ENCODE measurements at regions not wholly inside any gene's neighbourhood (a gene's known extent, or its start where the extent isn't known, plus 50 kb on each side); places are given as distances from the start of the nearest gene placed in this dataset.

DNA sequence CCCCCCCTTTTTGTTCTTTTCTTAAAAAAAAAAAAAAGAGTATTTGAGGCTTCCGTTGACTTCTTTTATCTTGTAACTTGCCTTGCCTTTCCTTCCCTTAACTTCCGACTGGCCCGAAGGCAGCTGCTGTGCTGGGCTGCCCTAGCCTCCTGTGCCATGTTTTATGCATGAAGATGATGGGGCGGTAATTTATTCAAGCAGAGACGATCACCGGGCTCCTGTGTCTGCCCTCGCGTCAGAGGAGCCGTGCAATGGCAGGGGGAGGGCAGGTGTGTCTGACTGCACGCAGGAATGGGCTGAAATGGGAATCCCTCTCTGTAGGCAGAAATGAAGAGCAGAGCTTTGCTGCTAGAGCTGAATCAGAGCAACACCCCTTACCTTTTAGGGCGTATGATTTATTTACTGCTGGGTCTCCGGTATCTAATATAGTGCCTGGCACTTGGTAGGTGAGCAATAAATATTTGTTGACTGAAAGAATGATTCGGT is 106.3 kb upstream of the RIPOR2 start:
- no peak for TF ChIP-seq ZNF565 (CRISPR knock-in tag; conservative IDR thresholded peaks at IDR 0.05; ENCODE audit: low read depth)
- no peak for TF ChIP-seq ESRRG (CRISPR knock-in tag; IDR thresholded peaks at IDR 0.05)
- TF ChIP-seq ARNTL (CRISPR knock-in tag; IDR thresholded peaks at IDR 0.05; ENCODE audit: borderline replicate concordance, low read depth), result no peak
- TF ChIP-seq SNAI2 (CRISPR knock-in tag; IDR thresholded peaks at IDR 0.05), result no peak
- no peak for TF ChIP-seq ZFP3 (CRISPR knock-in tag; IDR thresholded peaks at IDR 0.05)
- TF ChIP-seq ZFP30 (CRISPR knock-in tag; IDR thresholded peaks at IDR 0.05), result no peak
- no peak for TF ChIP-seq ZC3H10 (CRISPR knock-in tag; IDR thresholded peaks at IDR 0.05)
- no peak for TF ChIP-seq RARB (CRISPR knock-in tag; IDR thresholded peaks at IDR 0.05)
- TF ChIP-seq, protein P1, sequence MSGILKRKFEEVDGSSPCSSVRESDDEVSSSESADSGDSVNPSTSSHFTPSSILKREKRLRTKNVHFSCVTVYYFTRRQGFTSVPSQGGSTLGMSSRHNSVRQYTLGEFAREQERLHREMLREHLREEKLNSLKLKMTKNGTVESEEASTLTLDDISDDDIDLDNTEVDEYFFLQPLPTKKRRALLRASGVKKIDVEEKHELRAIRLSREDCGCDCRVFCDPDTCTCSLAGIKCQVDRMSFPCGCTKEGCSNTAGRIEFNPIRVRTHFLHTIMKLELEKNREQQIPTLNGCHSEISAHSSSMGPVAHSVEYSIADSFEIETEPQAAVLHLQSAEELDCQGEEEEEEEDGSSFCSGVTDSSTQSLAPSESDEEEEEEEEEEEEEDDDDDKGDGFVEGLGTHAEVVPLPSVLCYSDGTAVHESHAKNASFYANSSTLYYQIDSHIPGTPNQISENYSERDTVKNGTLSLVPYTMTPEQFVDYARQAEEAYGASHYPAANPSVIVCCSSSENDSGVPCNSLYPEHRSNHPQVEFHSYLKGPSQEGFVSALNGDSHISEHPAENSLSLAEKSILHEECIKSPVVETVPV (CRISPR knock-in tag; IDR thresholded peaks at IDR 0.05), result no peak
- TF ChIP-seq, protein P2, sequence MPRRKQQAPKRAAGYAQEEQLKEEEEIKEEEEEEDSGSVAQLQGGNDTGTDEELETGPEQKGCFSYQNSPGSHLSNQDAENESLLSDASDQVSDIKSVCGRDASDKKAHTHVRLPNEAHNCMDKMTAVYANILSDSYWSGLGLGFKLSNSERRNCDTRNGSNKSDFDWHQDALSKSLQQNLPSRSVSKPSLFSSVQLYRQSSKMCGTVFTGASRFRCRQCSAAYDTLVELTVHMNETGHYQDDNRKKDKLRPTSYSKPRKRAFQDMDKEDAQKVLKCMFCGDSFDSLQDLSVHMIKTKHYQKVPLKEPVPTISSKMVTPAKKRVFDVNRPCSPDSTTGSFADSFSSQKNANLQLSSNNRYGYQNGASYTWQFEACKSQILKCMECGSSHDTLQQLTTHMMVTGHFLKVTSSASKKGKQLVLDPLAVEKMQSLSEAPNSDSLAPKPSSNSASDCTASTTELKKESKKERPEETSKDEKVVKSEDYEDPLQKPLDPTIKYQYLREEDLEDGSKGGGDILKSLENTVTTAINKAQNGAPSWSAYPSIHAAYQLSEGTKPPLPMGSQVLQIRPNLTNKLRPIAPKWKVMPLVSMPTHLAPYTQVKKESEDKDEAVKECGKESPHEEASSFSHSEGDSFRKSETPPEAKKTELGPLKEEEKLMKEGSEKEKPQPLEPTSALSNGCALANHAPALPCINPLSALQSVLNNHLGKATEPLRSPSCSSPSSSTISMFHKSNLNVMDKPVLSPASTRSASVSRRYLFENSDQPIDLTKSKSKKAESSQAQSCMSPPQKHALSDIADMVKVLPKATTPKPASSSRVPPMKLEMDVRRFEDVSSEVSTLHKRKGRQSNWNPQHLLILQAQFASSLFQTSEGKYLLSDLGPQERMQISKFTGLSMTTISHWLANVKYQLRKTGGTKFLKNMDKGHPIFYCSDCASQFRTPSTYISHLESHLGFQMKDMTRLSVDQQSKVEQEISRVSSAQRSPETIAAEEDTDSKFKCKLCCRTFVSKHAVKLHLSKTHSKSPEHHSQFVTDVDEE (CRISPR knock-in tag; IDR thresholded peaks at IDR 0.05), result no peak
- no peak for TF ChIP-seq TOX (CRISPR knock-in tag; IDR thresholded peaks at IDR 0.05; ENCODE audit: borderline replicate concordance)

Measured in SK-N-SH treated with all-trans-retinoic acid at 6 μM for 48 hours (cell line).